OCI-LY1 (cell line): ENCODE measurements at regions not wholly inside any gene's neighbourhood (a gene's known extent, or its start where the extent isn't known, plus 50 kb on each side); places are given as distances from the start of the nearest gene placed in this dataset.

Experiments used
- CTCF ChIP-seq: fragments of 200-600 bp; sonication (generic), shearing (Covaris generic); IDR thresholded peaks from 2 replicates; pipeline ENCODE4 v1.5.1; 2017; ENCODE audit warnings: mild to moderate bottlenecking, antibody characterized with exemption, low read length, moderate library complexity, mixed read lengths
- EZH2 ChIP-seq: fragments of 200-600 bp; sonication (generic), shearing (Covaris generic); IDR thresholded peaks from 2 replicates; pipeline ENCODE4 v1.8.0; 2017; ENCODE audit warnings: borderline replicate concordance, mixed run types, mild to moderate bottlenecking, antibody characterized with exemption, low read length, moderate library complexity, mixed read lengths

DNA sequence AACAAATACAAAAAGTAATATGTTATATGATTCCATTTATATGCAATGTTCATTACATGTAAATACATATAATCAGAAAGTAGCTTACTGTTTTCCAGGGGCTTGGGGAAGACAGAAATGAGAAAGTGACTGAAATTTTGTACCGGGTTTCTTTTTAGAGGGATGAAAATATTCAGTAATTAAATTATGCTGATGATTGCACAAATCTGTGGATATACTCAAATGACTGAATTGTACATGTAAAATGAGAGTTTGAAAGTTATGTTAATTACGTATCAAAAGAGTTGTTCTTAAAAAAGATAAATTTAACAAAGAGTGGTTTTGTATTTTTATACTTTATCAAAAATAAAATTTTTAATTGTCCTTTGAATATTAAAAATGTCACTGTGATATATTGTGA, 856.3 kb downstream of the DSC3 start:
- TF ChIP-seq EZH2 = no peak
- TF ChIP-seq CTCF = no peak
